Endothelial cell of umbilical vein (primary cell): ENCODE measurements at regions not wholly inside any gene's neighbourhood (a gene's known extent, or its start where the extent isn't known, plus 50 kb on each side); places are given as distances from the start of the nearest gene placed in this dataset.

Experiments used
- BruUV-seq: library from RNA; stranded (reverse); fragments of 400-500 nt; replicated peaks from 2 replicates; lab custom pipeline; 2021; lab: Mats Ljungman, UMichigan
- CTCF ChIA-PET: fragments of 300-600, 350-600 bp; sonication (Branson Sonifier 250); formaldehyde crosslinking; loops from one replicate; lab custom pipeline; 2021; ENCODE audit warnings: antibody characterized with exemption, inconsistent platforms; lab: Charles Lee
- POLR2A ChIA-PET: fragments of 300-600, 350-600 bp; sonication (Branson Sonifier 250); formaldehyde crosslinking; loops from one replicate; lab custom pipeline; 2021; ENCODE audit warnings: antibody characterized with exemption, inconsistent platforms; lab: Charles Lee
- DNase-seq: peaks from one replicate; pipeline ENCODE4 v3.0.0-alpha.2; 2011; ENCODE audit warnings: low read depth, low spot score
- FAIRE-seq: peaks from 2 replicates; lab custom pipeline; 2011; peaks lifted over from hg19 to GRCh38; lab: Jason Lieb, UNC
- H2AFZ ChIP-seq: 2 replicates; pipeline ENCODE4 v1.6.0; 2012; ENCODE audit warnings: low read depth, low read length, control low read depth, inconsistent platforms
- H3K27ac ChIP-seq: 2 replicates; pipeline ENCODE4 v1.5.1; 2011; ENCODE audit warnings: low read depth, mild to moderate bottlenecking, control low read depth, low read length, moderate library complexity; ENCODE audit not compliant: insufficient read depth
- H3K27me3 ChIP-seq, 2 experiments: 2 replicates each; pipeline versions ENCODE4 v1.6.0 to v1.6.1; 2011; ENCODE audit warnings: low read length in 2 of 2, mixed read lengths in 1 of 2; ENCODE audit not compliant: control insufficient read depth in 2 of 2, insufficient read depth in 2 of 2
- H3K36me3 ChIP-seq, 2 experiments: 2 replicates in 1 of 2; 3 replicates in 1 of 2; pipeline ENCODE4 v1.5.1; 2011; ENCODE audit warnings: low read length in 2 of 2, mild to moderate bottlenecking in 1 of 2, moderate library complexity in 1 of 2; ENCODE audit not compliant: control insufficient read depth in 2 of 2, insufficient read depth in 2 of 2; ENCODE audit errors: extremely low read depth in 1 of 2
- H3K4me1 ChIP-seq: 3 replicates; pipeline ENCODE4 v1.5.1; 2011; ENCODE audit warnings: mild to moderate bottlenecking, low read length; ENCODE audit not compliant: control insufficient read depth, insufficient read depth; ENCODE audit errors: extremely low read depth
- H3K4me2 ChIP-seq: 2 replicates; pipeline ENCODE4 v1.6.1; 2011; ENCODE audit warnings: low read length, control low read depth, mixed read lengths; ENCODE audit not compliant: insufficient read depth
- H3K4me3 ChIP-seq, 3 experiments: fragments of 200-600 bp in 1 of 3; sonication (generic), shearing (Covaris generic) in 1 of 3; replicated peaks in 1 of 3; 2 replicates each; pipeline ENCODE4 v1.5.1; 2011 to 2016; ENCODE audit warnings: control low read depth in 3 of 3, low read length in 3 of 3, mild to moderate bottlenecking in 2 of 3, inconsistent platforms in 1 of 3, low read depth in 1 of 3, moderate library complexity in 1 of 3; ENCODE audit not compliant: insufficient read depth in 1 of 3
- H3K79me2 ChIP-seq: 2 replicates; pipeline ENCODE4 v1.6.0; 2012; ENCODE audit warnings: low read length, inconsistent platforms; ENCODE audit not compliant: control insufficient read depth, insufficient read depth
- H3K9ac ChIP-seq: replicated peaks from 2 replicates; pipeline ENCODE3; 2011; ENCODE audit warnings: low read length, control low read depth; ENCODE audit not compliant: insufficient read depth; ENCODE audit errors: extremely low read depth
- H3K9me1 ChIP-seq: replicated peaks from 3 replicates; pipeline ENCODE4 v1.6.0; 2011; ENCODE audit warnings: mild to moderate bottlenecking, low read length; ENCODE audit not compliant: control insufficient read depth, insufficient read depth; ENCODE audit errors: extremely low read depth
- H3K9me3 ChIP-seq: replicated peaks from 2 replicates; pipeline ENCODE4 v1.5.1; 2012; ENCODE audit warnings: low read length, inconsistent platforms; ENCODE audit not compliant: control insufficient read depth, insufficient read depth
- H4K20me1 ChIP-seq: replicated peaks from 2 replicates; pipeline ENCODE3; 2011; ENCODE audit warnings: mild to moderate bottlenecking, low read length; ENCODE audit not compliant: control insufficient read depth, insufficient read depth; ENCODE audit errors: extremely low read depth
- CTCF ChIP-seq, 2 donors: IDR thresholded peaks; 1 replicate in 1 of 2; 2 replicates in 1 of 2; pipeline ENCODE4 v1.5.1; 2011; ENCODE audit warnings: low read length in 2 of 2, mild to moderate bottlenecking in 2 of 2, moderate library complexity in 2 of 2, control low read depth in 1 of 2, inconsistent platforms in 1 of 2, low read depth in 1 of 2; ENCODE audit not compliant: insufficient read depth in 1 of 2; ENCODE audit errors: extremely low read depth in 1 of 2
- EZH2 ChIP-seq: IDR thresholded peaks from 2 replicates; pipeline ENCODE4 v1.6.1; 2012; ENCODE audit warnings: borderline replicate concordance, low read depth, mild to moderate bottlenecking, moderate library complexity, low read length, inconsistent platforms; ENCODE audit not compliant: severe bottlenecking
- FOS ChIP-seq: IDR thresholded peaks from 2 replicates; pipeline ENCODE4 v1.6.1; 2011; ENCODE audit warnings: mild to moderate bottlenecking, low read length, moderate library complexity, borderline replicate concordance; ENCODE audit not compliant: insufficient read depth
- GATA2 ChIP-seq: IDR thresholded peaks from 2 replicates; pipeline ENCODE4 v1.7.0; 2011; ENCODE audit warnings: low read depth, mild to moderate bottlenecking, moderate library complexity, mixed read lengths, low read length; ENCODE audit not compliant: insufficient read length, insufficient read depth
- JUN ChIP-seq: IDR thresholded peaks from 2 replicates; pipeline ENCODE4 v1.6.1; 2011; ENCODE audit warnings: borderline replicate concordance, low read depth; ENCODE audit not compliant: insufficient read length, insufficient read depth
- MAX ChIP-seq: IDR thresholded peaks from 2 replicates; pipeline ENCODE4 v1.6.1; 2011; ENCODE audit not compliant: insufficient read depth, insufficient read length
- MYC ChIP-seq: IDR thresholded peaks from one replicate; pipeline ENCODE4 v1.6.1; 2011; ENCODE audit warnings: mild to moderate bottlenecking, low read depth, low read length
- POLR2A ChIP-seq: IDR thresholded peaks from 2 replicates; pipeline ENCODE4 v1.6.1; 2012; ENCODE audit warnings: low read depth, mild to moderate bottlenecking, control low read depth, low read length
- POLR2AphosphoS5 ChIP-seq: IDR thresholded peaks from 2 replicates; pipeline ENCODE4 v1.6.1; 2012; ENCODE audit warnings: low read depth, mild to moderate bottlenecking, control low read depth, low read length, moderate library complexity; ENCODE audit not compliant: insufficient read depth
- dilution Hi-C: fragments of 300-500 bp; cut with MboI; formaldehyde crosslinking; loops from one replicate; pipeline ENCODE4 v1.15.0; 2019; ENCODE audit warnings: low sequenced_read_pairs; ENCODE audit not compliant: extremely low pct_ligation_motif_present
- intact Hi-C: fragments of 100-400 bp; cut with micrococcal nuclease; formaldehyde crosslinking; loops from one replicate; pipeline ENCODE4 v1.10.0; 2022

- Histone ChIP-seq H3K27ac (no peak overlapping the region), H3K4me1 (no peaks in the 10 kb centered on the region), H3K27me3 (no peaks in the 10 kb centered on the region), H3K4me3 (no peak overlapping the region), H3K9me3 (no peaks in the 10 kb centered on the region), H3K9me1 (no peaks in the 10 kb centered on the region), H3K36me3 (no peaks in the 10 kb centered on the region), H3K4me2 (no peak overlapping the region), H3K9ac (no peak overlapping the region), H2AFZ (no peak overlapping the region), H4K20me1 (no peaks in the 10 kb centered on the region), H3K79me2 (no peaks in the 10 kb centered on the region)
- no peak for DNase-seq
- ChIA-PET POLR2A (no interaction called here), CTCF (no interaction called here)
- no peak for FAIRE-seq
- TF ChIP-seq MYC (no peak), JUN (no peak), MAX (no peak), GATA2 (no peak), POLR2AphosphoS5 (no peak), EZH2 (no peak), POLR2A (no peak), CTCF (IDR thresholded peaks at IDR 0.05; ENCODE audit: extremely low read depth in 1 of 2, insufficient read depth in 1 of 2, low read depth in 1 of 2, low read length in 2 of 2) (no peak), FOS (no peak)
- dilution Hi-C loops: no loop called here
- BruUV-seq: no TSS peak
- intact Hi-C loops: no loop called here
Observed at GRCh38 chr5:158532739-158533138, 567.0 kb downstream of the EBF1 start.
